AG04449 (cell line): ENCODE measurements at regions not wholly inside any gene's neighbourhood (a gene's known extent, or its start where the extent isn't known, plus 50 kb on each side); places are given as distances from the start of the nearest gene placed in this dataset.

Source experiments
- CTCF ChIA-PET: fragments of 350-600 bp; formaldehyde crosslinking; extraction: SDS; loops from one replicate; lab custom pipeline; 2021; ENCODE audit warnings: antibody characterized with exemption; lab: Yijun Ruan, JAX
- POLR2A ChIA-PET: fragments of 400-600, 350-600 bp; formaldehyde crosslinking; extraction: SDS; loops from one replicate; lab custom pipeline; 2020; ENCODE audit warnings: antibody characterized with exemption, inconsistent platforms; lab: Yijun Ruan, JAX
- DNase-seq: peaks from one replicate; pipeline ENCODE4 v3.0.0-alpha.2; 2010; ENCODE audit warnings: low read depth, low spot score
- H3K4me3 ChIP-seq: 2 replicates; pipeline ENCODE4 v1.5.1; 2011; ENCODE audit warnings: low read depth, mild to moderate bottlenecking, control low read depth, low read length
- TF ChIP-seq, protein P1 (sequence below): IDR thresholded peaks from one replicate; pipeline ENCODE4 v1.5.1; 2011; ENCODE audit warnings: mild to moderate bottlenecking, moderate library complexity, low read length, control low read depth, inconsistent platforms; ENCODE audit not compliant: insufficient read depth; ENCODE audit errors: missing control alignments

- no peak for DNase-seq
- ChIA-PET CTCF (interaction anchor here (1.1 kb wide), 1 partner anchor 333 kb away, joined by 3 read pairs; no protein-coding TSS in a partner anchor), POLR2A (interaction anchor here (1.0 kb wide), 1 partner anchor 210 kb away, joined by 3 read pairs; no protein-coding TSS in a partner anchor)
- TF ChIP-seq, protein P1, sequence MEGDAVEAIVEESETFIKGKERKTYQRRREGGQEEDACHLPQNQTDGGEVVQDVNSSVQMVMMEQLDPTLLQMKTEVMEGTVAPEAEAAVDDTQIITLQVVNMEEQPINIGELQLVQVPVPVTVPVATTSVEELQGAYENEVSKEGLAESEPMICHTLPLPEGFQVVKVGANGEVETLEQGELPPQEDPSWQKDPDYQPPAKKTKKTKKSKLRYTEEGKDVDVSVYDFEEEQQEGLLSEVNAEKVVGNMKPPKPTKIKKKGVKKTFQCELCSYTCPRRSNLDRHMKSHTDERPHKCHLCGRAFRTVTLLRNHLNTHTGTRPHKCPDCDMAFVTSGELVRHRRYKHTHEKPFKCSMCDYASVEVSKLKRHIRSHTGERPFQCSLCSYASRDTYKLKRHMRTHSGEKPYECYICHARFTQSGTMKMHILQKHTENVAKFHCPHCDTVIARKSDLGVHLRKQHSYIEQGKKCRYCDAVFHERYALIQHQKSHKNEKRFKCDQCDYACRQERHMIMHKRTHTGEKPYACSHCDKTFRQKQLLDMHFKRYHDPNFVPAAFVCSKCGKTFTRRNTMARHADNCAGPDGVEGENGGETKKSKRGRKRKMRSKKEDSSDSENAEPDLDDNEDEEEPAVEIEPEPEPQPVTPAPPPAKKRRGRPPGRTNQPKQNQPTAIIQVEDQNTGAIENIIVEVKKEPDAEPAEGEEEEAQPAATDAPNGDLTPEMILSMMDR: no peak
- H3K4me3 ChIP-seq: no peak overlapping the region
Measured at GRCh38 chr18:55013685-55014084, 54.4 kb upstream of the CCDC68 start.

DNA sequence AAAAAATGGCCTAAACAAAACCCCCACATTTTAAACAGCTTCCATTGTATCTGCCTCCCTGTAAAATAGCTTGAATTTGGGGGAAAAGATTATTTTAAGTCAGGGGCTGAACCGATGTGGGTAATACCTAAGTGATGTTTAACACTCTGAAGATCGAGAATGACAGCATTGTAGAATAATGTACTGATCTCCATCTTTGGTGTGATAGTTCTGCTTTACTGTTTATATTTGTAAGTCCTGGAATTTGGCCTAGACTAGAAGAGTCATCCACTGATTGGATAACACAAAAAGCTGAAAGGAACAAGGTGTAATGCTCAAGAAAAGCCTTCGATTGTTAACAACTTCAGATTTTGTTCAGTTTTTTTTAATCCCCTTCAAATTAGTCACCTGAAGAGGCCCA is 53.8 kb upstream of the CCDC68 start:
- no peak overlapping the region for H3K4me3 ChIP-seq
- CTCF ChIA-PET: interaction anchor here (1.1 kb wide), 1 partner anchor 333 kb away, joined by 3 read pairs; no protein-coding TSS in a partner anchor
- DNase-seq: no peak
- TF ChIP-seq, protein P1: no peak
- POLR2A ChIA-PET: no interaction called here

GRCh38 chr18:55012008-55012407 is 52.7 kb upstream of the CCDC68 start:
- no peak for DNase-seq
- ChIA-PET CTCF (no interaction called here), POLR2A (no interaction called here)
- TF ChIP-seq, protein P1: no peak
- H3K4me3 ChIP-seq: no peak overlapping the region
